Esophagus (tissue), 2 donors: ENCODE measurements at regions not wholly inside any gene's neighbourhood (a gene's known extent, or its start where the extent isn't known, plus 50 kb on each side); places are given as distances from the start of the nearest gene placed in this dataset.

Experiments
- H3K27ac ChIP-seq, 2 donors: one replicate each; pipeline ENCODE4 v1.5.1; 2013; ENCODE audit warnings: low read depth in 2 of 2, mild to moderate bottlenecking in 2 of 2, inconsistent platforms in 1 of 2, low read length in 1 of 2, moderate library complexity in 1 of 2
- H3K27me3 ChIP-seq, 2 donors: one replicate each; pipeline ENCODE4 v1.6.1; 2013; ENCODE audit warnings: low read length in 2 of 2, control low read depth in 1 of 2, mild to moderate bottlenecking in 1 of 2; ENCODE audit not compliant: insufficient read depth in 2 of 2, control insufficient read depth in 1 of 2
- H3K36me3 ChIP-seq, 2 donors: one replicate each; pipeline ENCODE4 v1.6.1; 2013; ENCODE audit warnings: low read length in 1 of 2; ENCODE audit not compliant: control insufficient read depth in 2 of 2, insufficient read depth in 2 of 2
- H3K4me1 ChIP-seq, 2 donors: one replicate each; pipeline ENCODE4 v1.6.1; 2013; ENCODE audit warnings: low read length in 1 of 2; ENCODE audit not compliant: control insufficient read depth in 2 of 2, insufficient read depth in 2 of 2
- H3K4me3 ChIP-seq, 2 donors: one replicate each; pipeline ENCODE4 v1.5.1; 2013; ENCODE audit warnings: low read length in 2 of 2, mild to moderate bottlenecking in 2 of 2, low read depth in 1 of 2, moderate library complexity in 1 of 2
- H3K9me3 ChIP-seq, 2 donors: one replicate each; pipeline ENCODE4 v1.6.1; 2013; ENCODE audit warnings: mild to moderate bottlenecking in 2 of 2, low read depth in 1 of 2, low read length in 1 of 2, moderate library complexity in 1 of 2; ENCODE audit not compliant: control insufficient read depth in 2 of 2, insufficient read depth in 1 of 2
- WGBS, 2 donors: extraction: QIAGEN DNeasy Blood & Tissue Kit; methylation state at CpG; one replicate each; pipeline ENCODE4 v1.1.7; 2013; 5-methylcytosine and 5-hydroxymethylcytosine counted together
- donor health status: healthy with polysubstance abuse.
- donor health status: Bipolar disorder and iron deficiency.

- Histone ChIP-seq H3K36me3 (no peaks in the 10 kb centered on the region), H3K4me1 (no peaks in the 10 kb centered on the region), H3K9me3 (no peaks in the 10 kb centered on the region), H3K27ac (no peak overlapping the region), H3K4me3 (no peak overlapping the region), H3K27me3 (no peaks in the 10 kb centered on the region)
- 82% methylated on average over 5 of the region's 5 CpGs for WGBS, 2 donors
Observed at GRCh38 chr1:168371477-168371876, 90.8 kb downstream of the TBX19 start.

- Histone ChIP-seq H3K9me3 (no peaks in the 10 kb centered on the region), H3K36me3 (no peaks in the 10 kb centered on the region), H3K4me1 (no peaks in the 10 kb centered on the region), H3K27me3 (no peaks in the 10 kb centered on the region), H3K4me3 (no peak overlapping the region), H3K27ac (no peak overlapping the region)
- 88 to 89% methylated on average over 3 of the region's 3 CpGs for WGBS, 2 donors
Observed at GRCh38 chr1:168370586-168370985, 89.9 kb downstream of the TBX19 start.

- WGBS, 2 donors: 91 to 93% methylated on average over 5 of the region's 5 CpGs
- H3K36me3 ChIP-seq: no peaks in the 10 kb centered on the region
- H3K4me3 ChIP-seq: no peak overlapping the region
- H3K4me1 ChIP-seq: no peaks in the 10 kb centered on the region
- H3K9me3 ChIP-seq: no peaks in the 10 kb centered on the region
- no peaks in the 10 kb centered on the region for H3K27me3 ChIP-seq
- no peak overlapping the region for H3K27ac ChIP-seq
Observed at GRCh38 chr1:168369655-168370054, 89.0 kb downstream of the TBX19 start.

GRCh38 chr1:168368131-168368530 is 87.5 kb downstream of the TBX19 start:
- Histone ChIP-seq H3K36me3 (no peaks in the 10 kb centered on the region), H3K9me3 (no peaks in the 10 kb centered on the region), H3K27ac (no peak overlapping the region), H3K27me3 (no peaks in the 10 kb centered on the region), H3K4me3 (no peak overlapping the region), H3K4me1 (no peaks in the 10 kb centered on the region)
- WGBS, 2 donors: 50 to 57% methylated on average over 1 of the region's 1 CpG

- no peaks in the 10 kb centered on the region for H3K36me3 ChIP-seq
- no peak overlapping the region for H3K4me3 ChIP-seq
- H3K27ac ChIP-seq: no peak overlapping the region
- no peaks in the 10 kb centered on the region for H3K4me1 ChIP-seq
- no peaks in the 10 kb centered on the region for H3K27me3 ChIP-seq
- WGBS, 2 donors: 68% methylated on average over 9 of the region's 9 CpGs
- no peaks in the 10 kb centered on the region for H3K9me3 ChIP-seq
Observed at GRCh38 chr1:168365719-168366479, 85.2 kb downstream of the TBX19 start.
